ENCODE measurements at regions not wholly inside any gene's neighbourhood (a gene's known extent, or its start where the extent isn't known, plus 50 kb on each side); places are given as distances from the start of the nearest gene placed in this dataset.

- no peak for DNase-seq (ENCODE audit: low spot score)
- no peaks in the 10 kb centered on the region for H3K36me3 ChIP-seq (ENCODE audit: control insufficient read depth in 4 of 4, insufficient read depth in 3 of 4, low read depth in 1 of 4, low read length in 3 of 4)
- H3K27me3 ChIP-seq (ENCODE audit: control insufficient read depth in 4 of 4, insufficient read depth in 4 of 4, low read length in 3 of 4): no peaks in the 10 kb centered on the region
- no peaks in the 10 kb centered on the region for H3K9me3 ChIP-seq (ENCODE audit: control insufficient read depth in 4 of 4, low read length in 3 of 4)
- H3K4me1 ChIP-seq (ENCODE audit: control insufficient read depth in 4 of 4, insufficient read depth in 4 of 4, low read length in 3 of 4): no peaks in the 10 kb centered on the region
- TF ChIP-seq NR2F2 (IDR thresholded peaks at IDR 0.05) (no peak), HNF4G (IDR thresholded peaks at IDR 0.05) (no peak), RAD21 (IDR thresholded peaks at IDR 0.05) (no peak), HNF4A (conservative IDR thresholded peaks at IDR 0.05) (no peak), ATF3 (IDR thresholded peaks at IDR 0.05) (no peak)
- 55% methylated on average over 3 of the region's 3 CpGs for WGBS
- H3K27ac ChIP-seq (ENCODE audit: low read depth in 1 of 2, low read length in 2 of 2): no peak overlapping the region
- no peak overlapping the region for H3K9ac ChIP-seq (ENCODE audit: low read depth in 1 of 2, low read length in 2 of 2)
- H3K4me3 ChIP-seq (ENCODE audit: low read depth in 1 of 3, low read length in 3 of 3): no peak overlapping the region
These were observed 496.0 kb downstream of the CDH8 start for GRCh38 chr16:61540216-61540615.

- no peak overlapping the region for H3K9ac ChIP-seq (ENCODE audit: low read depth in 1 of 2, low read length in 2 of 2)
- H3K9me3 ChIP-seq (ENCODE audit: control insufficient read depth in 4 of 4, low read length in 3 of 4): no peaks in the 10 kb centered on the region
- DNase-seq (ENCODE audit: low spot score): no peak
- TF ChIP-seq MAX (IDR thresholded peaks at IDR 0.05) (no peak), FOXA2 (IDR thresholded peaks at IDR 0.05) (no peak), HNF4A (conservative IDR thresholded peaks at IDR 0.05) (no peak), NR2F2 (IDR thresholded peaks at IDR 0.05) (no peak), JUND (IDR thresholded peaks at IDR 0.05) (no peak), SP1 (IDR thresholded peaks at IDR 0.05) (no peak), ATF3 (IDR thresholded peaks at IDR 0.05) (no peak), RXRA (IDR thresholded peaks at IDR 0.05) (no peak), FOXA1 (IDR thresholded peaks at IDR 0.05) (no peak), CTCF (IDR thresholded peaks at IDR 0.05; ENCODE audit: low read depth, low read length, missing input control) (no peak), REST (IDR thresholded peaks at IDR 0.05) (no peak), TAF1 (conservative IDR thresholded peaks at IDR 0.05) (no peak), RAD21 (IDR thresholded peaks at IDR 0.05) (no peak), GABPA (IDR thresholded peaks at IDR 0.05 in 1 of 2, conservative IDR thresholded peaks at IDR 0.05 in 1 of 2) (no peak), EGR1 (IDR thresholded peaks at IDR 0.05; ENCODE audit: low read depth in 2 of 2) (no peak), ZBTB33 (IDR thresholded peaks at IDR 0.05) (no peak), YY1 (IDR thresholded peaks at IDR 0.05) (no peak), HNF4G (IDR thresholded peaks at IDR 0.05) (no peak)
- WGBS: 68% methylated on average over 2 of the region's 2 CpGs
- no peaks in the 10 kb centered on the region for H3K27me3 ChIP-seq (ENCODE audit: control insufficient read depth in 4 of 4, insufficient read depth in 4 of 4, low read length in 3 of 4)
- H3K36me3 ChIP-seq (ENCODE audit: control insufficient read depth in 4 of 4, insufficient read depth in 3 of 4, low read depth in 1 of 4, low read length in 3 of 4): no peaks in the 10 kb centered on the region
- H3K27ac ChIP-seq (ENCODE audit: low read depth in 1 of 2, low read length in 2 of 2): no peak overlapping the region
- H3K4me1 ChIP-seq (ENCODE audit: control insufficient read depth in 4 of 4, insufficient read depth in 4 of 4, low read length in 3 of 4): no peaks in the 10 kb centered on the region
- no peak overlapping the region for H3K4me3 ChIP-seq (ENCODE audit: low read depth in 1 of 3, low read length in 3 of 3)
These were observed 505.5 kb downstream of the CDH8 start for GRCh38 chr16:61530697-61531096.

Data from liver (tissue), 8 donors.